CD4-positive, alpha-beta T cell treated with Interleukin-12 subunit alpha and Interleukin-12 subunit beta, for 1 hour (primary cell): ENCODE measurements at regions not wholly inside any gene's neighbourhood (a gene's known extent, or its start where the extent isn't known, plus 50 kb on each side); places are given as distances from the start of the nearest gene placed in this dataset.
"Not testable (repeated sequence)": the region's sequence is repeated elsewhere in the genome, so short reads cannot be mapped to it uniquely, and the experiment has no call there.

Experiments
- DNase-seq: peaks from one replicate; pipeline ENCODE4 v3.0.0-alpha.2; 2020

DNA sequence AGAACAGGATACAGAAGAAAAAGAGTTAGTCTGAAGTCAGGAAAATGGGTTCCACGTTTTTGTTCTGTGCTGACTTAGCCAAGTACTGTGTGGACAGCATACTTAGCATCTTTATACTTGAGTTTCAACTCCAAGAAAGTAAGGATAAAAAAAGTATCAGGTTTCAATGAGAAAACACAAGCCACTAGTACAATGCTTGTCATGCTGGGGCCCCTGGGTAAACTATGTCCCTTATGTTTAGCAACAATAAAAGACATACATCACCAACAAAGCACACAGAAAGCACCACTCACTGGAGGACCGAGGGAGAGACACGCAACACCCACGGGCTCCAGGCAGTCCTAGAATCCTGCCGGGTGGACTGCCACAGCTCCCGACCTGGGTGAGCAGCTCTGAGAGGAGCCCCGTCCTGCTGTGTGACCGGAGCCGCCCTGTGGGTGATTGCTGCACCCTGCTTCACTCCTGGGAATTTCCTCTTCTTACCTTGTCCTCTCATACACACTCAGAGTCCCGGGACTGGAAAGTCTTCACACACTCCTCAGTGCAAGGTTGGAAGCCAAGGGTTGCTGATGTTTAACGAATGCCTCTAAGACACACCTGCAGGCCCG lies 890.5 kb downstream of the BRD1 start:
- DNase-seq = no peak

DNA sequence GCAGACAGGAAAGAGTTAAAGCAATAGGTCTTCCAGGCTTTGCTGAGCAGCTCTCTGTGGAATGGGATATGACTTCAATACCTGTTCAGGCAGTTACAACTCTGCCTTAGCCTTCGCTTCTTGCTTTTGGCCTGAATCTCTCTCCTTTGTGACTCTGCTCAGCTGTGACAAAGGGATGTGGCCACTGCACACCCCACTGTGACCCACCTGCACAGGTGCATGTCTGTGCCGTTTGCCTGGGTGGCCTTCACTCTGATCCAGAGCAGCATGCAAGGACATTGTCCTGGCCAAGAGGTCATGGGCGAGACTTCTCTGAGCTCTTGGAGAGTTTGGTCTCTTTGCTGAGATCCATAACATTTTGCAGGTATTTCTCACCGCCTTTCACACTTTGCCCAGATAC lies 891.3 kb downstream of the BRD1 start:
- no peak for DNase-seq

DNA sequence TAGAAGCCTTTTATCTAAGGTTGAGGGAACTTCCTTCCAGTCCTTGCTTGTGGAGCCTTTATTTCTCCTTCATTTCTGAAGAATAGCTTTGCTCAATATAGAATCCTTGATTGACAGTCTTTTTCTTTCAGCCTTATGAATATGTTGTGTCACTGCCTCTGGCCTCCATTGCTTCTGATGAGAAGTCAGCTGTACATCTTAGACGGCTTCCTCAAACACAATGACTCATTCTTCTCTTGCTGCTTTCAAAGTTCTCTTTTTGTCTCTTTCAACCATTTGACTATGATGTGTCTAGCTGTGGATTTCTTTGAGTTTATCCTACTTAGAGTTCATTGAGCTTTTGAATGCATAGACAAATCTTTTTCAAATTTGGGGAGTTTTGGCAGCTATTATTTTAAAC lies 893.2 kb downstream of the BRD1 start:
- no peak for DNase-seq

DNA sequence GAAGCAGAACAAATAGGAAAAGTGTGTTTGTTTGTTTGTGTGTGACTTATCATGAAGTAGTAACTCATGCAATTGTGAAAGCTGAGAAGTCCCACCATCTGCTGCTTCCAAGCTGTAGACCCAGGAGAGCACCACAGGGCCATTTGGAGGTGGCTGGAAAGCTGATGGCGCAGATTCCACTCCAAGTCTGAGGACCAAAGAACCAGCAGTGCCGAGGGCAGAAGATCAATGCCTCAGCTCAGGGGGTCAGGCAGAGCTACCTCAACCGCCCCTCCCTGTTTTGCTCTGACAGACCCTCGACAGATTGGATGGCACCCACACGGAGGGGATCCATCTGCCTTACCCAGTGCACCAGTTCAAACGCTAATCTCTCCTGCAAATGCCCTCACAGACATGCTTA lies 896.2 kb downstream of the BRD1 start:
- no peak for DNase-seq

DNA sequence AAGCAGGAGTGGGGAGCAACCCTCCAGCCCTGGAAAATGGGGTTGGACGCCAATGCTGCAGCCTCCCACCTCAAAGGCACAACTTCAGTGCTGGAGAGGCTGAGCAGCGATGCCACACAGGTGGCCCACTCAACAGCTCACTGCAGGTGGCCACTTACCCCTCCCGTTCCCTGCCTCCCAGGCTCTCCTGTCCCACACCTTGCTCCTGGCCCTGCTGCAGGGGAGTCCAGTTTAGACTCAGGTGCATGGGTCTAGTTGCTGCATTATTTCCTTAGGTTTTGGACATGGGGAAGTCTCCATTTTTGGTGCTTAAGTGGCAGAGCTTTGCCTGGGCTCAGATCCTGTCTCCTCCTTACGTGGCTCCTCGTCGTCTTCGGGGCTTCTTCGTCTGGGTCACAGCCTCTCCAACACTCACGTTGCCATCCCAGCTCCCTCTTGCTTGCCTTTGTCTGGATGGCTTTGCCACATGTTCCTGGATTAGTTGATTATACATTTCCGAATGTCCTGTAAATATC lies 898.3 kb downstream of the BRD1 start:
- no peak for DNase-seq

DNA sequence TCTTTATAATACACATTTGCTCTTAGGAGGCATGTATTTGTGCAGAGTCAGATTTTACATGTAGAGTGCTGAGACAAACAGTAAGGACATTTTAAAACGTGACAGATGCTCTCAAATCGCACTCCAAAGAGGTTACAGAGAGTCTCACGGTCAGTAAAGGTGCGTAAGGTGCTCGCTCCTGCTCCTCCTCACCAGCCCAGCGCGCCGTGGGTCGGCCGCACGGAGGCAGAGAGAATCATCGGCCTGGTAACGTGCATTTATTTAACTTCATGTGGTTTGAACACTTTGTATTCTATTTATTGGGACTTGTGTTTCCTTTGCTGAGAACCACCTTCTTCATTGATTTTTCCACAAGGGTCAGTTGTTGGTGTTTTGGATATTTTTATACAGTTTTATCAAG lies 900.1 kb downstream of the BRD1 start:
- DNase-seq = no peak

DNA sequence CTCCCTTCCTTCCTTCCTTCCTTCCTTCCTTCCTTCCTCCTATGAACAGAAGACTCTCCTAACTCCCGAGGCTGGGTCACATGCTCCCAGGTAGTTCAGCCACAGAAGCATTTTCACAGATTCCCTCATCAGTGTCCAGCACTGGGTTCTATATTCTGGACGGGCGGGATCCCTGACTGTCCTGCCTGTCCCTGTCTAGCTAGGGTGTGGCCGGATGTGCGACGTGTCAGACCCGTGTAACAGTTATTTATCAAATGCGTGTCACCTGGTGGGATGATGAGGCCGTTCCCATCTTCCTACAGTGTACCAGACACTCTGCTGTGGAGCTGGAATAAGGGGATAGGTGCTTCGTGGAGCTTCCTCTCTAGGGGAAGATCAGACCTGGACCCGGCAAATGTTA lies 901.0 kb downstream of the BRD1 start:
- DNase-seq = no peak

DNA sequence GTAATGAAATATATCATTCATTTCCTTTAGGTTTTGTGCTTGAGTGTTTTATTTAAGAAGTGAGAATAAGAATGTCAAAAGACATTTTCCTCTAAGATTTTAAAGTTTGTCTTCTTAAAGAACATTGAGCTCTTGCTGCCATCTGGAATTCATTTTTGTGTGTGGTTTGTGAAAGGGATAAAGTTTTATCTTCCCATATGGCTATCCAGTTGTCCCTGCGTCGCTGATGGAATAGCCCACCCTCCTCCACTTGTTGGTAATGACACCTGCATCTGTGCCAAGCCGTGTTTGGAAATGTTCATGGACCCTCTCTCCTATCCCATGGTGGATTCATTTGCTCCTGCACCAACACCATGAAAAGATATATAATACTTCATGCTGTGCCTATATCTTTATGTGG lies 901.5 kb downstream of the BRD1 start:
- DNase-seq = no peak

DNA sequence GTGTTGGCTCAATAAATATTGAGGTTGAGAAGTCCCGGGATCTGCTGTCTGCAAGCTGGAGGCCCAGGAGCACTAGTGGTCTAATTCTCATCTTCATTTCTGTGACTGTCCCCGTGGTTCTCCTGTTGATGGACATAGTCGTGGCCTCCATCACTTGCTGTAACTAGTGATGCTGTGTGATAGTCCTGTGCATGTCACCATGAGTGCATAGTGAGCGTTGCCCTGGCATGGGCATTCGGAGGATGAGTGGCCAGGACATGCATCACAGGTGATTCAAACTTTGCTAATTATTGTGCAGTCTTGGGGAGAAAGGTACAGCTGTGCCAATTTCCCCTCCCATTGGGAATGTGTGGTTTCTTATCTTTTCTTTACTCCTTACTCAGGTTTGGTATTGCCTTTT lies 902.2 kb downstream of the BRD1 start:
- DNase-seq = no peak

DNA sequence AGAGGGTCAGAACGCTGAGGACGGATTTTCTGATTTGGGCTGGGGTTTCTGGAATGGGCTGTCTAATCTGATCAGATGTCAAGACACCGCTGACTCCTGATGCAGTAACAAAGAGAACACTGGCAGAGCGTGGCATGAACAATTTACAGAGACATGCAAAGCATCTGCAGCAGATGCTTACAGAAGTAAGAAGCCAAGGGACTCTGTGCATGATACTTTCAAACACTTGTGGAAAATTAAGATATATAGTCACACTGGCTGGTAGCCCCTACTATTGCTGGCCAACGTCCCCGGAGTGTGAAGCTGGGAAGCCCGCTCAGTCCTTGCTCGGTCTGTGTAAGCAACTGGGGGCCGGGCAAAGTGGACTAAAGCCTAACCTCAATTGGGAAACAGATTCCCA lies 903.7 kb downstream of the BRD1 start:
- no peak for DNase-seq

DNA sequence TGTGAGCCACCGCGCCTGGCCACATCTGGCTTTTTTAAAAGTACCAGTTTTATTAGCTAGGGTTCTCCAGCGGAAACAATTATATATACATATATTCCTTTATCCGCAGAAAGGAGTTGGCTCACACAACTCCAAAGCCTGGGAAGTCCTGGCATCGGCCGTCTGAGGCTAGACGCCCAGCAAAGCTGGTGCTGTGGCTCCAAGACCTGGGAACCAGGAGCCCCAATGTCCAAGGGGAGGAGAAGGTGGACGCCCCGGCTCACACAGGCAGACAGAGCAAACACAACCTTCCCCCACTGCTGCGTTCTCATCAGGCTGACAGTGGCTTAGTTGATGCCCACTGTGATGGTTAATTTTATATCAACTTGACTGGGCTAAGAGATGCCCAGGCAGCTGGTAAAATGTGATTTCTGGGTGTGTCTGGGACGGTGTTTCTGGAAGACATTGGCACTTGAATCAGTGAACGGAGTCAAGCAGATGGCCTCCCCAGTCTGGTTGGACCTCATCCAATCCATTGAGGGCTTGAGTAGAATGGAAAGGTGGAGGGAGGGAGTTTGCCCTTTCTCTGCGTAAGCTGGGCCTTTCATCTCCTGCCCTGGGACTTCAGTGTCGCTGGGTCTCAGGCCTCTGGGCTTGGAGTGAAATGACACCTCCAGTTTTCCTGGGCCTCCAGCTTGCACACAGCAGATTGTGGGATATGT lies 904.4 kb downstream of the BRD1 start:
- no peak for DNase-seq

DNA sequence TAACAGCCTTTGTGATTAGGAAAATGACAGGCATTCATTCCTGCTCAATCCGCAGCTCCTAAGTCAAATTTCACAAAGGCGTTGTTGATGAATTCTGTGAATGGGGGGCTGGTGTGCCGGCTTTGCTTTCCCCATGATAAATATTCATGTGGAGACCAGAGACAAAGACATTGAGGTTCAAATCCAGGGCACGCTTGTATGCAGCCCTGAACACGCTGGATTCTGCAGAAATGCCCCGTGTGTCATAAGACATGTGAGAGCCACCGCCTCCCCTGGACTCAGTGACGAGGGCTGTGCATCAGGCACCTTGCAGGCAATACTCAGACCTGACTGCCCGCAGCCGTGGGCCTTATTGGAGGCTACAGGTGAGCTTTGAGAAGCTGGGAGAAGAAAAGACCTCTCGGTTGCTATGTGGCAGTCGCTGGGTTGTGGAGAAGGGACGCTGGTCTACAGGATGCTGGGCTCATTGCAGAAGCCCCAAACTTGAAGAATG lies 906.2 kb downstream of the BRD1 start:
- no peak for DNase-seq

DNA sequence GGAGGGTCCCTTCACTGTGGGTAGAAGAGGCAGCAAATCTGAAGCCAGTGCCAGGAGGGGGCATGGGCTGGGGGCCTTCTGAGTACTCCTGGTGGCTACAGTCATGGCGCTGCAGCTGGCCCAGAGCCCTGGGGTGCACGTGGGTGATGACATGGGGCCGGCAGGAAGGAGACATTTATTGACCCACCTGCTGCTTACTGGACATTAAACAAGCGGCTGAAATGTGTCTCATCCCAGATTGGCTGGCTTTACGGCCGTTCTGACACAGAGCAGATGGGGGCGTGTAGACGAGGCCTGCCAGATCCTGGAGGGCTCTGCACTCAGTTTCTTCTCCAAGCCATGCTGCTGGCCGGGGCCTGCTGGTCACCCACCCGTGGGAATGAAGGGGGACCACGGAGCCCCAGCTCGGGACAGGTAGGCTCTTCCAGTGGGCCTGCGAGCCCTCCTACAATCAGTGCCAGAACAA lies 906.9 kb downstream of the BRD1 start:
- no peak for DNase-seq

DNA sequence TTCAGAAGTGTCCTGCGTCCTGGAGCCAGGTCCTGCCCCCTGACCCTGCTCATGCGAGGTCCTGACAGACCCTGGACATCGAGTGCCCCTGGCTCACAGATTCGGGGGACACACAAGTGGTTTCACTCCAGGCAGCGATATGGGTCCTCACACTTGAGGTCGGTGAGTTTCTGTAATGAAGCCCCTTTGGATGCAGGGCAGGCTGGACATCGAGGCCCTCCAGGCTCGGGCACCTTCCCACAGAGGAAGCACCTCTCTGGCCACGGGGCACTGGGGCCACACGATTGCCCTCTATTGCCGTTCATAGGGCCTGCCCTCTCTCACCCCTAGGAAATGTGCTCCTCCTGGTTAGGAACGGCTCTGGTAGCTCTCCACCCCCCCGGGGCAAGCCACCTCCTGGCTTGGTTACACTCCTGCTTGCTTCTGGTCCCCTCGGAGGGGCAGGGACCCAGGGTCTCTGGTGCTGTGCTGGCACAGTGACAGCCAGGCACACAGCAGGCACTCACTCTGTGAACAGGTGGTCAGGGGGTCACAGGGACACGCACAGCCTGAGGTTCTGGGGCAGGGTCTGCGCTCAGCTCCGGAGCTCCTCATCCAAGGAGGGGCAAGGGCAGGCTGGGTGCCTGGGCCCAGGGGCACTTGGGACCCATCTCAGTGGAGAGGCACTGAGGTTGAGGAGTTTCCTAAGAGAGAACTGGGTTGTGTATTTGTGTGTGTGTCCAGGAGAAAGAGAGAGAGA lies 907.7 kb downstream of the BRD1 start:
- DNase-seq = no peak

DNA sequence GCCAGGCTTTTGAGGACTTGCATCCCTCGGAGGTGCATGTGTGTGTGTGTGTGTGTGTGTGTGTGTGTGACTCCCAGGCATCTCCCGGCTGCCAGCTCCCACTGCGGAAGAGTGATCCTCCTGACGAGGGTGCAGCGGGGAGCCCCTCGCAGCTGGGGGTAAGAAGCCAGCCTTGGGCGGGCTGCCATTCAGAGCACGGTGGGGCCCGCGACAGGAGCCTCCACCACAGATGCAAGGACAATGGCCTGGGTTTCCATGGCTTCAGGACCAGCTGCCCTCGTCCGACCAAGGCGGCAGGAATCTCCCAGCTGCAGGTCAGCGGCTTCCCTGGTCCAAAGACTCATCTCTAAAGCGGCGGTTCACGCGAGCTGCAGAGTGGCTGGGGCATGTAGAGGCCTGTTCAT lies 908.5 kb downstream of the BRD1 start:
- no peak for DNase-seq

DNA sequence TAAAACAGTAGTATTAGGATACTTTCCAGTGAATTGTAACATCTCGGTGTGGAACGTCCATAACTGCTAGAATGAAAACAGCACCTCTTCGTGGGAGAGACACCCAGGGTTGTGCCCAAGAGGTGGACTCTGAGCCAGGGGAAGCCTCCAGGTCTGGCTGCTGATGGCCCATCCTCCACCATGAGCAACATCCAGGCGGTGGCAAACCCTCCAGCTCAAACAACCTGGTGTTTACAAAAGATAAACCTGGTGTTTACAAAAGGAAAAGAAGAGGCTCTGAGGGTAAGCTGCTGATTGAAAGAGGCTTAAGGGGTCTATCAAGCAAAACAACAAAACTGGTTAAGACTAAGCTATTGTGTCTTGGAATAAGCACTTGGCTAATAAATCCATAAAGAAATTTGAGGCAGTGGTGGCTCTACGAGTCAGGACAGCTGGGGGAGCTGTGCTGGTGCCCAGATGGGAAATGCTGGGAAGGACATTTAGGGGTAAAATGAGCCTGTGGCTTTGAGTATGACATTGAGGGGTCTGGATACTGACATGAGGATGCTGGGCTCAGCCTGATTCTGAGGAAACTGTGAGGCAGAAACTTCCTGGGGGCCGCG lies 909.0 kb downstream of the BRD1 start:
- DNase-seq = no peak

DNA sequence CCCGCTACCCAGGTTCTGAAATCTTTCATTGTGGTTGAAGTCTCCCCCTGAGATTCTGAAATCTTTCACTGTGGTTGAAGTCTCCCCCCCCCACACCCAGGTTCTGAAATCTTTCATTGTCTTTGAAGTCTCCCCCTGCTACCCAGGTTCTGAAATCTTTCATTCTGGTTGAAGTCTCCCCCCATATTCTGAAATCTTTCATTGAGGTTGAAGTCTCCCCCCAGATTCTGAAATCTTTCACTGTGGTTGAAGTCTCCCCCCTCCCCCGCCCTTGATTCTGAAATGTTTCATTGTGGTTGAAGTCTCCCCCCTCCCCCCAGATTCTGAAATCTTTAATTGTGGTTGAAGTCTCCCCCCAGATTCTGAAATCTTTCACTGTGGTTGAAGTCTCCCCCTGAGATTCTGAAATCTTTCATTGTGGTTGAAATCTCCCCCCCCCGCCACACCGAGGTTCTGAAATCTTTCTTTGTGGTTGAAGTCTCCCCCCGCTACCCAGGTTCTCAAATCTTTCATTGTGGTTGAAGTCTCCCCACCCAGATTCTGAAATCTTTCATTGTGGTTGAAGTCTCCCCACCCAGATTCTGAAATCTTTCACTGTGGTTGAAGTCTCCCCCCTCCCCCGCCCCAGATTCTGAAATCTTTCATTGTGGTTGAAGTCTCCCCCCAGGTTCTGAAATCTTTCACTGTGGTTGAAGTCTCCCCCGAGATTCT lies 915.2 kb downstream of the BRD1 start:
- DNase-seq = peak; percentile 4

DNA sequence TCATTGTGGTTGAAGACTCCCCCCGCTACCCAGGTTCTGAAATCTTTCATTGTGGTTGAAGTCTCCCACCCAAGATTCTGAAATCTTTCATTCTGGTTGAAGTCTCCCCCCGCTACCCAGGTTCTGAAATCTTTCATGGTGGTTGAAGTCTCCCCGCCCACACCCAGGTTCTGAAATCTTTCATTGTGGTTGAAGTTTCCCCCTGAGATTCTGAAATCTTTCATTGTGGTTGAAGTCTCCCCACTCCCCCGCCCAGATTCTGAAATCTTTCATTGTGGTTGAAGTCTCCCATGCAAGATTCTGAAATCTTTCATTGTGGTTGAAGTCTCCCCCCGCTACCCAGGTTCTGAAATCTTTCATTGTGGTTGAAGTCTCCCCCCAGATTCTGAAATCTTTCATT lies 916.0 kb downstream of the BRD1 start:
- not testable (repeated sequence) for DNase-seq

DNA sequence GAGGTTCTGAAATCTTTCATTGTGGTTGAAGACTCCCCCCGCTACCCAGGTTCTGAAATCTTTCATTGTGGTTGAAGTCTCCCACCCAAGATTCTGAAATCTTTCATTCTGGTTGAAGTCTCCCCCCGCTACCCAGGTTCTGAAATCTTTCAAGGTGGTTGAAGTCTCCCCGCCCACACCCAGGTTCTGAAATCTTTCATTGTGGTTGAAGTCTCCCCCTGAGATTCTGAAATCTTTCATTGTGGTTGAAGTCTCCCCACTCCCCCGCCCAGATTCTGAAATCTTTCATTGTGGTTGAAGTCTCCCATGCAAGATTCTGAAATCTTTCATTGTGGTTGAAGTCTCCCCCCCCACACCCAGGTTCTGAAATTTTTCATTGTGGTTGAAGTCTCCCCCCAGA lies 916.6 kb downstream of the BRD1 start:
- not testable (repeated sequence) for DNase-seq

DNA sequence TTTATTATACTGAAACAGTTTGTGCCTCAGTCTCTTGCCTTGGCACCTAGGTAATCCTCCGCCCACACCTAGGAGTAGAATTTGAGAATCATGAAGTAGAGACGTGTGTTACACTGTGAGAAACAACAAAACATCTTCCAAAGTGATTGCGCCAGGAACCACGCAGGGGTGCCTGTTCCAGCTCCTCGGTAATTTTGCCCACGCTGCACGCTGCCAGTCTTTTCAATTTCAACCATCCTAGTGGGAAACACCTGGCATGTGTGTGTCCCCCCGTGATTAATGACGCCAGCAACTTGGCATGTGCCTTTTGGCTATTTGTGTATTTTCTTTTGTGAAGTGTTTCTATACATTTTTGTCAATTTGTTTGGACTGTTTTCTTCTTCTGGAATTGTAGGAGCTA lies 919.1 kb downstream of the BRD1 start:
- DNase-seq = no peak

DNA sequence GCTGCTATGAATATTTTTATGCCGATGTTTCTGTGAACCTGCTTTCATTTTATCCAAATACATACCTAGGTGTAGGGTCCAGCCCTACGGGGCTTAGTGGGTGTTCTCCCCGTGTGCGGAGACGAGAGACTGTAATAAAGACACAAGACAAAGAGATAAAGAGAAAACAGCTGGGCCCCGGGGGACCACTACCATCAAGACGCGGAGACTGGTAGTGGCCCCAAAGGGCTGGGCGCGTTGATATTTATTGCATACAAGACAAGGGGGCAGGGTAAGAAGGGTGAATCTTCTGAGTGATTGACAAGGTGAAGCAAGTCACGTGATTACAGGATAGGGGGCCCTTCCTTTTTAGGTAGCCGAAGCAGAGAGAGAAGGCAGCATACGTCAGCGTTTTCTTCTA lies 920.1 kb downstream of the BRD1 start:
- no peak for DNase-seq

DNA sequence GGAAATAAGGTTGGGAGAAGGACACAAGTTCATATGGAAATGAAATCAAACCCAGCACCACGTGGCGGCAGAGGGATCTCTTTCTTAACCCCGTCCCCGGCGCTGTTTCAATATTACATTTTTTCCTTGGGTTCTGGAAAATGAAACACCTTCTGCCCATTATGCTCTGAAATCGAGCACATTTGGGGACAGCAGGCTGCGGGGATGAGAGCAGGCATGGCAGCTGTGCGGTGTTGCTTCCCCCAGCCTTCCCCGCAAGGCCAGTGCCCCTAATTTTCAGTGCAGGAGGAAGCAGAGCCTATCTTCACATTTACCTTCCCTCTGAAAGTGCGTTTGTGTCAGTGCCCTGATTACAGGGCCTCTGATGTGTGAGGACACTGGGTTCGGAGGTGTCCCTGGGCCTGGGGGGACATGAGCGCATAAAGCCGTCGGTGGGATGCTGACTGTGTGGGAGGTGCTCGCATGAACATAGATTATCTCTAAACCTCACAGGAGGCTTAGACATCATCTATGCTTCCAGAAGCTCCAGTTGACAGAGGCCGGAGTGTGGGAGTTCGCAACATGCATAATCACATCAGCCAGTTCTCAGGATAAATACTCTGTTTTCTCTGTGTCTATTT lies 921.3 kb downstream of the BRD1 start:
- no peak for DNase-seq
